ENCODE measurements at regions not wholly inside any gene's neighbourhood (a gene's known extent, or its start where the extent isn't known, plus 50 kb on each side); places are given as distances from the start of the nearest gene placed in this dataset.
A peak's percentile ranks its signal among the peaks of the same experiment; 100 is the strongest.

DNA sequence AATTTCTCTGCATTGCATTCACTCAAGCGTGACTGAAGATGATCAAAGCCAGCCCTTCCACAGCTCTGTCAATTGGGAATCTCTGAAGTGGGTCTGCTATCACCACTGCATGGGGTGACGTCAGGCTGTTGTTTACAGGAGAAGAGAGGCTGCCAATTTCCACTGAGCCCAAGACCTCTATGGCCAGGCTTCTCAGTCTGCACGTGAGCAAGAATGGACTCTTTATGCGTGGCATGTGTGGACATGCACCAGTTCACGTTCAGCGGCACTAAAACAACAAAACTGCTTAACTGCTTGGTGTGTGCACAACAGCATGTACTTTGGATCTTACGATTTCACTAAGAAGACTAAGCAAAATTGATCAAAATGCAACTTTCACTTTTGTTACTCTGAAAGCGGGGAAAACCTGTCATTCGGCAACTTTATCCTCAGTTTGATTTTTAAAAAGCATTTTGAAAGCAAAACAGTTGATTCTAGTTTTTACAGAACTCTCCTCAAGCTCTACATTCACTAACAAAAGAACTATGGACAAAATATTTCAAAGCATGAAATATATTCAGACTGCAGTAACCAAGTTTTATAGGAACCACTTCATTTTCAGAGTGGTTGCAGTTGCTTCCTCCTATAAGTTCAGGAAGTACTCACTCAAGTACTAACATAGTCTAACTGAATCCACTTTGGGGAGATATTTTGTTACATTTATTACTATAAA lies 77.0 kb upstream of the SERTAD2 start (continued):
- no peak for TF ChIP-seq KLF12 (CRISPR knock-in tag; IDR thresholded peaks at IDR 0.05; ENCODE audit: borderline replicate concordance)
- peak; percentile 61 for TF ChIP-seq USF2 (IDR thresholded peaks at IDR 0.05; ENCODE audit: low read depth, low read length)
- peak; percentile 18; the same call in 1 of the 2 replicates for TF ChIP-seq USF2 (CRISPR knock-in tag; IDR thresholded peaks at IDR 0.05; ENCODE audit: borderline replicate concordance)
- no peak for TF ChIP-seq MLLT10 (CRISPR knock-in tag; IDR thresholded peaks at IDR 0.05)
- no peak for TF ChIP-seq ZNF790 (CRISPR knock-in tag; IDR thresholded peaks at IDR 0.05; ENCODE audit: borderline replicate concordance)
- peak in 1 of 2 experiments; percentile 64; a peak in 2 of 4 replicates for TF ChIP-seq POLR2A (IDR thresholded peaks at IDR 0.05; ENCODE audit: insufficient read depth in 1 of 2, low read depth in 2 of 2, low read length in 2 of 2)
- peak; percentile 78; the same call in 1 of the 2 replicates for TF ChIP-seq ZNF232 (CRISPR knock-in tag; IDR thresholded peaks at IDR 0.05; ENCODE audit: borderline replicate concordance)
- TF ChIP-seq LCORL (IDR thresholded peaks at IDR 0.05): no peak
- peak; percentile 95 for TF ChIP-seq LCORL (CRISPR knock-in tag; IDR thresholded peaks at IDR 0.05)
- TF ChIP-seq GABPB1 (CRISPR knock-in tag; IDR thresholded peaks at IDR 0.05): peak; percentile 60
- no peak; the same call in 1 of the 2 replicates for TF ChIP-seq ZIK1 (CRISPR knock-in tag; IDR thresholded peaks at IDR 0.05; ENCODE audit: borderline replicate concordance, low read depth)
- TF ChIP-seq EEA1 (CRISPR knock-in tag; IDR thresholded peaks at IDR 0.05; ENCODE audit: borderline replicate concordance): no peak
- peak; percentile 81 for TF ChIP-seq BCL6 (CRISPR knock-in tag; IDR thresholded peaks at IDR 0.05)
- no peak for TF ChIP-seq SMARCC2 (IDR thresholded peaks at IDR 0.05)
- TF ChIP-seq ZNF331 (CRISPR knock-in tag; IDR thresholded peaks at IDR 0.05): peak; percentile 88
- peak; percentile 74; the same call in 1 of the 2 replicates for TF ChIP-seq NKX3-1 (CRISPR knock-in tag; IDR thresholded peaks at IDR 0.05)
- TF ChIP-seq ZNF337 (CRISPR knock-in tag; IDR thresholded peaks at IDR 0.05; ENCODE audit: borderline replicate concordance, low read depth): no peak
- peak; percentile 71; the same call in 1 of the 2 replicates for TF ChIP-seq HMGXB3 (CRISPR knock-in tag; IDR thresholded peaks at IDR 0.05; ENCODE audit: borderline replicate concordance)
- TF ChIP-seq ZNF768 (CRISPR knock-in tag; IDR thresholded peaks at IDR 0.05): no peak
- TF ChIP-seq ZSCAN30 (CRISPR knock-in tag; IDR thresholded peaks at IDR 0.05): no peak
- no peak for TF ChIP-seq SRY (CRISPR knock-in tag; IDR thresholded peaks at IDR 0.05)
- peak; percentile 72; the same call in 1 of the 2 replicates for TF ChIP-seq ZFP36L1 (CRISPR knock-in tag; IDR thresholded peaks at IDR 0.05)
- no peak for TF ChIP-seq ZNF776 (CRISPR knock-in tag; IDR thresholded peaks at IDR 0.05)
- TF ChIP-seq, protein P1, sequence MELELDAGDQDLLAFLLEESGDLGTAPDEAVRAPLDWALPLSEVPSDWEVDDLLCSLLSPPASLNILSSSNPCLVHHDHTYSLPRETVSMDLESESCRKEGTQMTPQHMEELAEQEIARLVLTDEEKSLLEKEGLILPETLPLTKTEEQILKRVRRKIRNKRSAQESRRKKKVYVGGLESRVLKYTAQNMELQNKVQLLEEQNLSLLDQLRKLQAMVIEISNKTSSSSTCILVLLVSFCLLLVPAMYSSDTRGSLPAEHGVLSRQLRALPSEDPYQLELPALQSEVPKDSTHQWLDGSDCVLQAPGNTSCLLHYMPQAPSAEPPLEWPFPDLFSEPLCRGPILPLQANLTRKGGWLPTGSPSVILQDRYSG (CRISPR knock-in tag; IDR thresholded peaks at IDR 0.05): no peak; the same call in 1 of the 2 replicates
- TF ChIP-seq NFRKB (IDR thresholded peaks at IDR 0.05): no peak
- no peak for TF ChIP-seq NFKB2 (CRISPR knock-in tag; IDR thresholded peaks at IDR 0.05; ENCODE audit: borderline replicate concordance)

Data from HepG2 (cell line).